AG09309 (cell line): ENCODE measurements at regions not wholly inside any gene's neighbourhood (a gene's known extent, or its start where the extent isn't known, plus 50 kb on each side); places are given as distances from the start of the nearest gene placed in this dataset.

Experiments
- DNase-seq: peaks from one replicate; pipeline ENCODE4 v3.0.0-alpha.2; 2010; ENCODE audit warnings: low read depth
- H3K4me3 ChIP-seq: 2 replicates; pipeline ENCODE4 v1.5.1; 2011; ENCODE audit warnings: mild to moderate bottlenecking, low read depth, low read length, moderate library complexity; ENCODE audit not compliant: control insufficient read depth
- CTCF ChIP-seq: IDR thresholded peaks from 2 replicates; pipeline ENCODE4 v1.5.1; 2011; ENCODE audit warnings: mild to moderate bottlenecking, low read depth, low read length, inconsistent platforms; ENCODE audit not compliant: insufficient read depth, control insufficient read depth; ENCODE audit errors: missing control alignments

- no peak for TF ChIP-seq CTCF
- H3K4me3 ChIP-seq, result no peak overlapping the region
- DNase-seq, result no peak
These were observed 368.0 kb upstream of the WWC1 start for GRCh38 chr5:167923396-167923795.

- no peak for DNase-seq
- no peak overlapping the region for H3K4me3 ChIP-seq
- no peak for TF ChIP-seq CTCF
These were observed 361.6 kb upstream of the WWC1 start for GRCh38 chr5:167929841-167930240.

- no peak for TF ChIP-seq CTCF
- DNase-seq, result peak; percentile 91
- H3K4me3 ChIP-seq, result peak overlapping the region; percentile 2; the same call in 1 of the 2 replicates
These were observed 356.9 kb upstream of the WWC1 start for GRCh38 chr5:167934551-167934971.

- DNase-seq, result no peak
- no peak for TF ChIP-seq CTCF
These were observed 355.4 kb upstream of the WWC1 start for GRCh38 chr5:167936022-167936421.

GRCh38 chr5:167936944-167937634 is 354.4 kb upstream of the WWC1 start:
- H3K4me3 ChIP-seq, result no peak overlapping the region
- TF ChIP-seq CTCF, result no peak
- DNase-seq, result no peak

More at GRCh38 chr5:167936022-167936421, 355.4 kb upstream of the WWC1 start:
- no peak overlapping the region for H3K4me3 ChIP-seq

GRCh38 chr5:167937635-167937998 is 353.8 kb upstream of the WWC1 start:
- no peak for TF ChIP-seq CTCF
- no peak overlapping the region for H3K4me3 ChIP-seq
- DNase-seq, result no peak
